Nucleus accumbens (tissue), 56 donors: ENCODE measurements at regions not wholly inside any gene's neighbourhood (a gene's known extent, or its start where the extent isn't known, plus 50 kb on each side); places are given as distances from the start of the nearest gene placed in this dataset.

Source experiments
- DNase-seq, 56 donors: peaks; one replicate each; lab custom pipeline; 2025; lab: John Stamatoyannopoulos, UW

GRCh38 chr20:20768202-20768815, 55.9 kb upstream of the RALGAPA2 start:
- DNase-seq, result no peak

GRCh38 chr20:20765696-20766365, 53.4 kb upstream of the RALGAPA2 start:
- DNase-seq, result no peak

DNA sequence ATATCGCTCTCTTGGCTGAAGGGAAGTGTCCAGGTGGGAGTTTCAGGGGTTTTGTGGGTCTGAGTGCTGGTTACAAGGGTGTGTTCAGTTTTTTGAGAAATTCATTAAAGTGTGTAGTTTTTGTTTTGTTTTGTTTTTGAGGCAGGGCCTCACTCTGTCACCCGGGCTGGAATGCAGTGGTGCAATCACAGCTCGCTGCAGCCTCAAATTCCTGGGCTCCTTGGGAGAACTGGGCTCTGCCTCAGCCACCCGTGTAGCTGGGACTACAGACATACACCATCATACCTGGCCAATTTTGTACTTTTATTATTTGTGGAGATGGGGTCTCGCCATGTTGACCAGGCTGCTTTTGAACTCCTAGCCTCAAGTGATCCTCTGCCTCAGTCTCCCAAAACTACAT, 51.2 kb upstream of the RALGAPA2 start:
- no peak for DNase-seq
